Duodenal mucosa (tissue), 2 donors: ENCODE measurements at regions not wholly inside any gene's neighbourhood (a gene's known extent, or its start where the extent isn't known, plus 50 kb on each side); places are given as distances from the start of the nearest gene placed in this dataset.

Experiments used
- H3K27ac ChIP-seq: one replicate; pipeline ENCODE4 v1.7.0; 2013; ENCODE audit warnings: low read depth, low read length
- H3K27me3 ChIP-seq, 2 donors: one replicate each; pipeline ENCODE4 v1.7.0; 2013; ENCODE audit warnings: low read length in 2 of 2, control low read depth in 1 of 2; ENCODE audit not compliant: insufficient read depth in 2 of 2, control insufficient read depth in 1 of 2
- H3K36me3 ChIP-seq, 2 donors: one replicate each; pipeline ENCODE4 v1.7.0; 2013; ENCODE audit warnings: low read length in 2 of 2, control low read depth in 1 of 2; ENCODE audit not compliant: insufficient read depth in 2 of 2, control insufficient read depth in 1 of 2
- H3K4me1 ChIP-seq, 2 donors: one replicate each; pipeline ENCODE4 v1.7.0; 2013; ENCODE audit warnings: low read length in 2 of 2, control low read depth in 1 of 2; ENCODE audit not compliant: insufficient read depth in 2 of 2, control insufficient read depth in 1 of 2
- H3K4me3 ChIP-seq, 2 donors: one replicate each; pipeline ENCODE4 v1.7.0; 2013; ENCODE audit warnings: low read length in 2 of 2, low read depth in 1 of 2
- H3K9ac ChIP-seq, 2 donors: one replicate each; pipeline ENCODE4 v1.7.0; 2013; ENCODE audit warnings: low read length in 2 of 2, low read depth in 1 of 2
- H3K9me3 ChIP-seq, 2 donors: one replicate each; pipeline ENCODE4 v1.7.0; 2013; ENCODE audit warnings: low read length in 2 of 2, control low read depth in 1 of 2; ENCODE audit not compliant: control insufficient read depth in 1 of 2

DNA sequence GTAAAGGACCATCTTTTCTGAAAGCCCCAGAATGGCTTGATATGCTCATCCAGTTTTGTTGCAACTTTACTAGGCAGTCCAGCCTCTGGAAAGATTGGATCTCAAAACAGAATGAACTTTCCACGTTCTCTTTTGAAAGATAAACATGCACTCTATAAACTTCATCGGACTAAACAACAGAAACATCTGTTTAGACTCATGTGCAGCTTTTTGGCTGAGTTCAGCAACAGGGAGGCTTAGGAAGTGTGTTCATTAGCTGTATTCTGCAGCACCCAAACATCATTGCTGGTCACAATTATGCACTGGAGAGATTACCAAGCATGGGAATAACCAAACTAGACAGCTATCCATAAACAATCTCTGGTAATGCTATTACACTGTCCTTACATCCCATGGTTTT, 180.5 kb downstream of the TENT5A start:
- H3K27ac ChIP-seq = no peak overlapping the region

DNA sequence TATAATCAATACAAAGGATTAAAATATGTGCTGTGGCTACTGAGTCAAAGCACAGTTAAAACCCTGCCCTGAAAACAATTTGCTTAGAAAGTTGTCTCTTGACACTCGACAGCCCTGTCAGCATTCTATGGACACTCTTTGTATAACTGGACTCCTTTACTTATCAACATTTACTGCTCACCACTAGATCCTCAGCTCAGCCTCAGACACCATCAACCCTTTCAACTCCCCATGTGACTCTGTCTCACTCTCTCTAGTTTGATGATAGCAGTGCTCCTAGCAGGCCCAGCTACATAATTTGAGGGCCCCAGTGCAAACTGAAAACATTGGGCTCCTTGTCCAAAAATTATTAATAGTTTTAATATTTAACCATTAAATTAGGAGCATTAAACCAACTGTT, 181.8 kb downstream of the TENT5A start:
- Histone ChIP-seq H3K27me3 (no peaks in the 10 kb centered on the region), H3K36me3 (no peaks in the 10 kb centered on the region), H3K27ac (no peak overlapping the region), H3K4me1 (no peaks in the 10 kb centered on the region), H3K9me3 (no peaks in the 10 kb centered on the region), H3K9ac (no peak overlapping the region), H3K4me3 (no peak overlapping the region)

More for the DNA sequence above, 180.5 kb downstream of the TENT5A start:
- H3K9ac ChIP-seq = no peak overlapping the region
- no peaks in the 10 kb centered on the region for H3K27me3 ChIP-seq
- H3K36me3 ChIP-seq = no peaks in the 10 kb centered on the region
- no peaks in the 10 kb centered on the region for H3K4me1 ChIP-seq
- no peak overlapping the region for H3K4me3 ChIP-seq
- H3K9me3 ChIP-seq = no peaks in the 10 kb centered on the region

DNA sequence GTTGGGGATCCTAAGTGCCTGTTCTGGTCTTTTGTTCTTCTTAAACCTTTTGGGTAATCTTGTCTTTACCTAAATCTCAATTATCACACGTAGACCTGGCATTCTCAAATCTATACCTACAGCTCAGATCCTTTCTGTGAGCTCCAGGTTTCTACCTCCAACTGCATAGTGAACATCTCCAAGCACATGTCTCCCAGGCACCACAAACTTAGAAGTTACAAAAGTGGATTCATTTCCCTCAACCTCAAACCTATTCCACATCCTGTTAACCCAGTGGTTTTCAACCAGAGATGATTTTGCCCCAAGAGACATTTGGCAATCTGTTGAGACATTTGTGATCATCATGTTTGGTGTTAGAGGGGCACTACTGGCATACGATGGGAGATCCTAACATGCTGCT, 183.5 kb downstream of the TENT5A start:
- H3K27ac ChIP-seq = no peak overlapping the region
- H3K27me3 ChIP-seq = no peaks in the 10 kb centered on the region
- H3K9ac ChIP-seq = no peak overlapping the region
- H3K9me3 ChIP-seq = no peaks in the 10 kb centered on the region
- H3K4me3 ChIP-seq = no peak overlapping the region
- no peaks in the 10 kb centered on the region for H3K4me1 ChIP-seq
- no peaks in the 10 kb centered on the region for H3K36me3 ChIP-seq

DNA sequence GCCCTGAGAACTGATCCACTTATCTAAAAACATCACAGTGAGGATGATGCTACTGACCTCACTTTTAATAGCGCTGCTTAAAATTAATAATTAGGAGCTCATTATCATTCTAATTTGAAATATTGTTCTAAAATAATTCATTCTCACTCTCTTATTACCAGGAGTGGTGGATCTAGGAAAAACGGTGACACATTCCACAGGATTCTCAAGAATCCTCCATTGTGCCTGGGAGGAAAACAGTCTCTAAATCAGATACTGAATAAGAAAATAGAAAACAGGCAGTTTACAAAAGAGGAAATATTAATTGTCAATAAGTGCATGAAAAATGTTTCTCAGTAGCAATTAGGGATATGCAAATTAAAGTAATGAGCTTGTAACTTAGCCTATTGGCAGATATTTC, 187.4 kb downstream of the TENT5A start:
- no peak overlapping the region for H3K9ac ChIP-seq
- no peaks in the 10 kb centered on the region for H3K36me3 ChIP-seq
- no peak overlapping the region for H3K4me3 ChIP-seq
- no peaks in the 10 kb centered on the region for H3K9me3 ChIP-seq
- no peaks in the 10 kb centered on the region for H3K27me3 ChIP-seq
- H3K4me1 ChIP-seq = peaks cover 0 to 11% of the 10 kb centered on the region in 2 donors
- no peak overlapping the region for H3K27ac ChIP-seq

DNA sequence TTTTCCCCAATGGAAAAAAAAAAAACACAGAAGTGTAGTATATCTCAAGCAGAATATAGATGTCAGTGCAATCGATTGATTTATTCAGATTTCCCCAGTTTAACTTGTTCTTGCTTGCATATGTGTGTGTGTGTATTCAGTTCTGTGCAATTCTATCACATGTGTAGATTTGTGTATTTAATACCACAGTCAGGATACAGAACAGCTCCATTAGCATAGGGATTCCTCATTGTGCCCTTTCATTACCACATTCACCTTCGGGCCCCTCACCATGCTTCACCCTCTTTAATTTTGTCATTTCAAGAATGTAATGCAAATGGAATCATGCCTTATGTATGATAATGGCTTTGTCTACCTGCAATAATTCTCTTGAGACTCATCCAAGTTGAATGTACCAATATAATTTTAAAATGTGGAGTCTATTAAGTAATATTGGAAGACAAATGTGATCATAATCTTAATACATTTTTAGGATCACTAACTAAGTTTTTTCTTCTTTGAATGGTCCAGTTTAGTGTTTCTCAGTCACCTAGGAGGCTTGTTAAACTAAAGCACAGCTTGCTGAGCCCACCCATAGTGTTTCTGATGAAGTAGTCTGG, 187.9 kb downstream of the TENT5A start:
- peaks cover 0 to 11% of the 10 kb centered on the region in 2 donors for H3K4me1 ChIP-seq
- H3K9me3 ChIP-seq = no peaks in the 10 kb centered on the region
- H3K4me3 ChIP-seq = no peak overlapping the region
- no peak overlapping the region for H3K27ac ChIP-seq
- no peaks in the 10 kb centered on the region for H3K36me3 ChIP-seq
- no peaks in the 10 kb centered on the region for H3K27me3 ChIP-seq
- no peak overlapping the region for H3K9ac ChIP-seq

DNA sequence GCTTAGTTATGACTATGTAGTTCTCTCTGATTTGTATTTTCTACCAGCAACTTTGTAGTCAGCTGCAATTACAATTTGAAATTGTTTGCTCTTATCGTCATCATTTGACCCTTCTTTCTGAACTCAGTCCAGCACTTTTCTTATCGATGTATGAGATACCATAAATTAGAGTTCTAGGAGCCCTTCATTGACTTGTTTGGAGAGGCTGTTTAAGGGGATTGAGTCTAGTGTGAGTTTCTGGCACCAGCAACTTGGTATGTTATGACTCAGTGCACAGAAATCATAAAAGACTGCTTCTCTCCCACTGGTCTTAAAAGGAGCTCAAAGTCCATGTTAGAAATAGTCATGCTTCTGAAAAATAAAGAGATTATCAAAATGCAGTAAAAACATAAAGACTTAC, 190.3 kb downstream of the TENT5A start:
- Histone ChIP-seq H3K27ac (no peak overlapping the region), H3K9me3 (no peaks in the 10 kb centered on the region), H3K36me3 (no peaks in the 10 kb centered on the region), H3K4me3 (no peak overlapping the region), H3K4me1 (peaks cover 0 to 11% of the 10 kb centered on the region in 2 donors), H3K9ac (no peak overlapping the region), H3K27me3 (no peaks in the 10 kb centered on the region)

DNA sequence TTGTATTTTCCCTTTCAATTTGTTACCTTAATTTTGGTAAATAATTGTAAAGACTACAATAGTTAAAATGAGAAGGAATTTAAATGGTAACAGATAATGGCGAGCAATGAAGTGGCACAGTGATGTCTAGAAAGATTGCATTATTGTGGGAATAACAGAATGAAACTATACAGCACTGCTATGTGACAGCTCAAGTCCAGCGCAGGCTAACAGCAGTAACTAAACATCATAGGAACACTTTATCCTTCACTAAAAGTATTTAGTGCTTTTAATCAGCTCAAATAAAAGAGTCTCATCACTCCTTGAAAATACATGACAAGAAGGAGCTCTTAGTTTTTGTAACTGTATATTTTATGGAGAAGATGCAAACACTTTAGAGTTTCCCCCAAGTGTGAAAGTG, 190.8 kb downstream of the TENT5A start:
- no peaks in the 10 kb centered on the region for H3K27me3 ChIP-seq
- no peak overlapping the region for H3K27ac ChIP-seq
- H3K36me3 ChIP-seq = no peaks in the 10 kb centered on the region
- peaks cover 0 to 11% of the 10 kb centered on the region in 2 donors for H3K4me1 ChIP-seq
- no peaks in the 10 kb centered on the region for H3K9me3 ChIP-seq
- no peak overlapping the region for H3K4me3 ChIP-seq
- no peak overlapping the region for H3K9ac ChIP-seq

DNA sequence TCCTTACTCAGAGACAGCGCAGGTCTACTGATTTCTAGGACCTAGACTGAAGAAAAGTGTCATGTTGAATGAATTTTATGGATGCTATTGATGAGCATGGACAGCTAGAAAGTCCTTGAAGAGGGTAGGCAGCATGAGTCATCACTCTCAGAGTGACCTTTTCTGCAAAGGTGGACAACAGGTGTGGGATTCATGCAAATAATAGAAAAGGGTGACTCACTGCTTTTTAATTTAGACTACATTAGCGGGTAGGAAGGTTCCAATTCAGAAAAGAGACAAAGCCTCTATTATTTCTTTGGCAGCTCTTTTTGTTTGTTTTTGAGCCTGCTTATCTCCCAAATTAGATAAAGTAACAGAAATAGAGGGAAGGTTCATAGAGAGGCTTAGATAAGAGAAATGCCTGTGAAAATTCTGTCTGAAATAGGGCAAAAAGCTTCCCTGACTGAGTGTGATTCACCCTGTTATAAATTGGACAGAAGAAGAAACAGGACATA, 191.4 kb downstream of the TENT5A start:
- Histone ChIP-seq H3K4me1 (peaks cover 0 to 11% of the 10 kb centered on the region in 2 donors), H3K9me3 (no peaks in the 10 kb centered on the region), H3K4me3 (no peak overlapping the region), H3K27me3 (no peaks in the 10 kb centered on the region), H3K27ac (no peak overlapping the region), H3K36me3 (no peaks in the 10 kb centered on the region), H3K9ac (no peak overlapping the region)

DNA sequence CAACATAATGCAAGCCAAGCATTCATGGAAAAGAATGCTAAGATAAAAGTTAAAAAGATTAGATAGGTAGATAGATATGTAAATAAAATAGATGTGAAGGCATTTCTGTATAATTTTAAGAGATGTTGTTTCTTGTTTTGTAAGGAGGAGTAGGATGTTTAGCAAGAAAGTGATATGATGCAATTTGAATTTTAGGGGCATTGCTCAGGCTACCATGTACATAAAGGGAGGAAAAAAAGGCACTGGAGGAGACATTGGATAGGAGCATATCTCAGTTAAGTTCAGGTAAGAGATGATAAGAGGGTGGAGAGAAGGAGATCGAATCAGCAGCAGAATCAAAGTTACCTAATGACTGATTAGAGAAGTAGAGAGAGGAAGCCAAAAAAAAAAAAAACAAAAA, 194.7 kb downstream of the TENT5A start:
- Histone ChIP-seq H3K27me3 (no peaks in the 10 kb centered on the region), H3K9ac (no peak overlapping the region), H3K4me3 (no peak overlapping the region), H3K4me1 (peaks cover 0 to 11% of the 10 kb centered on the region in 2 donors), H3K9me3 (no peaks in the 10 kb centered on the region), H3K27ac (no peak overlapping the region), H3K36me3 (no peaks in the 10 kb centered on the region)

DNA sequence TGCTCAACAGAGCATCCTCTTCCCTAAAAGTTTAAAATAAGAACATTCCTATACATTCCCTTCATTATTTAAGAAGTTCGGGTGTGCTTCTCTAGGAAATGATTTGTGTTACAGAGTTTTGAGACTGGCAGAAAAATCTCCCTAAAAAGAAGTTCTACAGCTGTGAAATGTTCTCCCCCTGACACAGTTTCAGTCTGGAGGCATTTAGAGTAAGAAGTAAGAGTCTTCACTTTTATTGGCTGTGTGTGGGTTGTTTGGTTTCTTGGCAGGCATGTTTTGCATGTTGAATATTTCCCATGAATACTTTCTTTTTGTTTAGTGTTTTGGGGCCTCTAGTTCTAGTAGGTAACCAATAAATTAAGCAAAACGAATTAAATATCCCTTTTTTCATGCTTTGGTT, 195.9 kb downstream of the TENT5A start:
- Histone ChIP-seq H3K9ac (no peak overlapping the region), H3K4me1 (peaks cover 0 to under 1% of the 10 kb centered on the region in 2 donors), H3K4me3 (no peak overlapping the region), H3K9me3 (no peaks in the 10 kb centered on the region), H3K36me3 (no peaks in the 10 kb centered on the region), H3K27me3 (no peaks in the 10 kb centered on the region), H3K27ac (no peak overlapping the region)

DNA sequence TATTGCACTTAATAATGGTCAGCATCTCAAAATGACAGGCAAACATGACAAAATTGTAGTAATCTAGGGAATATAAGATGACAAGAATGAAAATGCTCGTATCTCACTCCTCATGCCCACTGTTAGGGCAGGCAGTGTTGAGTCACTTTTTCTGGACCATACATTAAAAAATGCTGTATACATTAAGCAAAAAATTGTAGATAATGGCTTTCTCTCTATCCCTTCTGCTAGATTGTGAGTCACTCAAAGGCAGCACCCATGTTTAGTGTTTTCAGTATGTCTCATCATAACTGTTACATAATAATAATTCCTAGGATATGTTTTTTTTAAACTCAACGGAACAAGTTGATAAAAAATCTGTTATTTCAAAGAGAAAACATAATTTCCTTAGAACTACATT, 199.3 kb downstream of the TENT5A start:
- Histone ChIP-seq H3K4me3 (no peak overlapping the region), H3K36me3 (no peaks in the 10 kb centered on the region), H3K27me3 (no peaks in the 10 kb centered on the region), H3K27ac (no peak overlapping the region), H3K4me1 (no peaks in the 10 kb centered on the region), H3K9ac (no peak overlapping the region), H3K9me3 (no peaks in the 10 kb centered on the region)
